HFFc6 (cell line): ENCODE measurements at regions not wholly inside any gene's neighbourhood (a gene's known extent, or its start where the extent isn't known, plus 50 kb on each side); places are given as distances from the start of the nearest gene placed in this dataset.

Source experiments
- DNase-seq: peaks from one replicate; pipeline ENCODE4 v3.0.0-alpha.2; 2018
- H3K27ac Mint-ChIP-seq: 2 replicates; pipeline ENCODE4 v1.8.0; 2020; ENCODE audit warnings: mild to moderate bottlenecking, mixed read lengths
- H3K27me3 Mint-ChIP-seq: 2 replicates; pipeline ENCODE4 v1.8.0; 2021; ENCODE audit warnings: mild to moderate bottlenecking, moderate library complexity, mixed read lengths; ENCODE audit not compliant: insufficient read depth
- H3K36me3 Mint-ChIP-seq: 2 replicates; pipeline ENCODE4 v1.8.0; 2021; ENCODE audit warnings: low read depth, mixed read lengths
- H3K4me1 Mint-ChIP-seq: 2 replicates; pipeline ENCODE4 v1.8.0; 2020; ENCODE audit warnings: low read depth, mixed read lengths
- H3K4me3 Mint-ChIP-seq: 2 replicates; pipeline ENCODE4 v1.8.0; 2020; ENCODE audit warnings: mild to moderate bottlenecking, moderate library complexity, mixed read lengths
- H3K9me3 Mint-ChIP-seq: 2 replicates; pipeline ENCODE4 v1.8.0; 2020; ENCODE audit warnings: mild to moderate bottlenecking, mixed read lengths
- CTCF ChIP-seq: fragments of 200-600 bp; sonication (generic); IDR thresholded peaks from 2 replicates; pipeline ENCODE4 v1.5.0; 2021; ENCODE audit warnings: antibody characterized with exemption, mild to moderate bottlenecking

GRCh38 chr1:98002288-98002687 is 81.5 kb upstream of the DPYD start:
- H3K4me3 Mint-ChIP-seq = no peak overlapping the region
- DNase-seq = no peak
- no peak for TF ChIP-seq CTCF
- peaks cover 99% of the 10 kb centered on the region for H3K4me1 Mint-ChIP-seq
- H3K27me3 Mint-ChIP-seq = no peaks in the 10 kb centered on the region
- no peaks in the 10 kb centered on the region for H3K9me3 Mint-ChIP-seq
- H3K27ac Mint-ChIP-seq = no peak overlapping the region
- H3K36me3 Mint-ChIP-seq = no peaks in the 10 kb centered on the region

GRCh38 chr1:98001764-98002163 is 80.9 kb upstream of the DPYD start:
- Mint-ChIP-seq H3K27me3 (no peaks in the 10 kb centered on the region), H3K27ac (no peak overlapping the region), H3K36me3 (0 out of 2 replicates have a peak, but pooled peaks cover 2% of the 10 kb centered on the region), H3K4me1 (peaks cover 99% of the 10 kb centered on the region), H3K4me3 (no peak overlapping the region), H3K9me3 (no peaks in the 10 kb centered on the region)
- DNase-seq = peak; percentile 19
- TF ChIP-seq CTCF = peak; percentile 77

GRCh38 chr1:97999320-97999719 is 78.5 kb upstream of the DPYD start:
- no peak for TF ChIP-seq CTCF
- peaks cover 13% of the 10 kb centered on the region for H3K36me3 Mint-ChIP-seq
- peaks cover 82% of the 10 kb centered on the region for H3K4me1 Mint-ChIP-seq
- peak overlapping the region; percentile 47 for H3K27ac Mint-ChIP-seq
- peak; percentile 89 for DNase-seq
- peak overlapping the region; percentile 13; the same call in 1 of the 2 replicates for H3K4me3 Mint-ChIP-seq
- H3K27me3 Mint-ChIP-seq = no peaks in the 10 kb centered on the region
- no peaks in the 10 kb centered on the region for H3K9me3 Mint-ChIP-seq

- H3K27ac Mint-ChIP-seq = peak overlapping the region; percentile 56; the same call in 1 of the 2 replicates
Measured at GRCh38 chr1:97996880-97997279, 76.0 kb upstream of the DPYD start.

GRCh38 chr1:97989094-97989680 is 68.4 kb upstream of the DPYD start:
- no peaks in the 10 kb centered on the region for H3K9me3 Mint-ChIP-seq
- peak; percentile 33 for DNase-seq

More at GRCh38 chr1:97996880-97997279, 76.0 kb upstream of the DPYD start:
- peaks cover 63% of the 10 kb centered on the region for H3K4me1 Mint-ChIP-seq
- TF ChIP-seq CTCF = no peak
- no peak for DNase-seq
- H3K27me3 Mint-ChIP-seq = no peaks in the 10 kb centered on the region
- H3K4me3 Mint-ChIP-seq = no peak overlapping the region
- no peaks in the 10 kb centered on the region for H3K9me3 Mint-ChIP-seq
- peaks cover 30% of the 10 kb centered on the region for H3K36me3 Mint-ChIP-seq

More at GRCh38 chr1:97989094-97989680, 68.4 kb upstream of the DPYD start:
- H3K27ac Mint-ChIP-seq = peak overlapping the region; percentile 76
- TF ChIP-seq CTCF = no peak
- no peaks in the 10 kb centered on the region; the same call in 1 of the 2 replicates for H3K27me3 Mint-ChIP-seq
- H3K36me3 Mint-ChIP-seq = peaks cover 40% of the 10 kb centered on the region
- H3K4me1 Mint-ChIP-seq = peaks cover 58% of the 10 kb centered on the region
- H3K4me3 Mint-ChIP-seq = peak overlapping the region; percentile 72
